ENCODE measurements at regions not wholly inside any gene's neighbourhood (a gene's known extent, or its start where the extent isn't known, plus 50 kb on each side); places are given as distances from the start of the nearest gene placed in this dataset.

DNA sequence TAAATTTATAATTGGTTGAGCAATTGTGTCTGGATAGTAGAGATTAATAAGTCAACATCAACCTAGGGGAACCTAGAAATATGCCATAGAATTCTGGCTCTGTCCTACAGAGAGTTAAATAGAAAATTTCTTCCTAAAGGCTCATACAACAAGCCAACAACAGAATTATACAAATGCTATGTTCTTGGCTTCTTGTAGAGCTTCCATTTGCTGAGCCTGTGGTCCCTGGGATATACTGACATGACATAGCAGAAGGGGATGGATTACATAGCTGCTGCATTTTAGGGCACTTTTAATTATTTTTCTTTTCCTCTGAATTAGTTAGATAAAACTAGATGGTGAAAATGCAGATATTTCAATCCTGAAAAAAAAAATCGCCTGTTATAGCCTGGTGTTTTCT, 95.5 kb upstream of the ST6GAL2 start:
- no peak for DNase-seq

DNA sequence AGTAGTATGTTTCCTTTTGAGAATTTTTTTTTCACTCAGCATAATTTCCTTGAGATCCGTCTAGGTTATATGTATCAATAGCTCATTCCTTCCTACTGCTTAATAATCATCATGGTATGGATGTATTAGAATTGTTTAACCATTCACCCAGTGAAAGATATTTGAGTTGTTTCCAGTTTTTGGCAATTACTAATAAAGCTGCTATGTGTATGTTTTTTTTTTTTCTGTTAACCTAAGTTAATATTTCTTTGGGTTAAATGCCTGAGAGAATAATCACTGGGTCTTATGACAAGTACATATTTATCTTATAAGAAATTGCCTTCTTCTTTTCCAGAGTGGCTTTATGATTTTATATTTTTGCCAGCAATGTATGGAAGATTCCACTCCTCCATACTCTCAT, 96.4 kb upstream of the ST6GAL2 start:
- DNase-seq: no peak

DNA sequence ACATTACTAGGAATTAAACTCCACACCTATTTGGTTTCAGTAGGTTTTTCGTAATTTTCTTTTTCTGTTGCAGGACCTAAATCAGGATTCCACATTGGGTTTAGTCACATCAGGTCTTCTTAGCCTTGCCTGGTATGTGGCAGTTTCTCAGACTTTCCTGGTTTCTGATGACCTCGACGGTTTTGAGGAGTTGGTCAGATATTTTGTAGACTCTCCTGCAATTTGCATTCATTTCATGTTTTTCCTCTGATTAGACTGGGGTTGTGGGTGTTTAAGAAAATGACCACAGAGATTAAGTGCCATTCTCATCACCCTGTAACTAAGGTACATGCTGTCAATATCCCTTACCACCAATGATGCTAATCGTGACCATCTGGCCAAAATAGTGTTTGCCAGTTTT, 97.3 kb upstream of the ST6GAL2 start:
- DNase-seq: no peak

DNA sequence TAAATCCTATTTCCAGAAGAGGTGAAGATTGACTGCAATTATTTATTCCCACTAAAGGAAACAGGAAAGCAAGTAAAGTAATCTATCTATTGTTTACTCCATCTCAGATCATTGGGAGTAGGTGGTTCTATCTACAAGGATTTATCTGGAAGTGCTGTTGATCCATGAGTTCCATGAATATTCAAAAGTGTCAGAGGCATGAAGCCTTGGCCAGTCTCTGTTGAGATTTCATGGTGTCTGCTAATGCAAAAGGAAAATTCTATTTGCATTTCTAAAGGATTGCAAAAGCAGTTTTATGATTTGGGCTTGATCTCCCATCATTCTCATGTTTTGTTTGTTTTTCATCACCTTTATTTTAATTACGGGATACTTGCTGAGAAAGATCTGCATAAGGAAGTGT, 102.4 kb upstream of the ST6GAL2 start:
- no peak for DNase-seq

DNA sequence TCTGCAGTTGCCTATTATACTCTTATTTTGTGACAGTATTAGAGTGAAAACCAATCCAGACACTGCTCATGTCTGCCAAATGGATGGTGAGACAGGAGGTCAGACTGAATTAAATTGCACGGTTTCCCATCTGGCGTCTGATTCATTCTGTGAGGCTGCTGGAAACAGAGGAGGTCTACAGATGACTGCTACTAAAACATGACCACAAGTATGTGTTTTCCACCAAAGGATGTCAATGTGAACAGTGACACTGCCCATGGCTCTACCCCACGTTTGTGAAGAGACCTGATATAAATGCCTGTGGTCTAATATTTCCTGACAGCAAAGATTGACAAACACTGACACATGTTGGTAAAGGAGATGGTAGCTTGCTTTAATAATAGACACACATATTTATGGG, 104.3 kb upstream of the ST6GAL2 start:
- no peak for DNase-seq

DNA sequence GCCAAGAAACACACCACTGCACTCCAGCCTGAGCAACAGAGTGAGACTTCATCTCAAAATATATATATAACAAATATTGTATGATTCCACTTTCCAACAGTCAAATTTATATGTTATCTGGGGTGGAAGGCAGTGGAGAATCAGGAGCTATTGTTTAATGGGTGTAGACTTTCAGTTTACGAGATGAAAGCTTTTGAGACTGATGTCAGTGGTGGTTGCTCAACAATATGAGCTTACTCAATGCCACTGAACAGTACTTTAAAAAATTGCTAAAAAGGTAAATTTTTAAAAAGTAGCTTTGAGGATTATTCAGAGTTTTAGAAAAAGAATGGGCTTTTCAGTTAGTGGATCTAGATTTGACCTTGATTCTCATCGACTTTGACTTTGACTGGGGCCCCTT, 105.9 kb upstream of the ST6GAL2 start:
- DNase-seq: no peak

DNA sequence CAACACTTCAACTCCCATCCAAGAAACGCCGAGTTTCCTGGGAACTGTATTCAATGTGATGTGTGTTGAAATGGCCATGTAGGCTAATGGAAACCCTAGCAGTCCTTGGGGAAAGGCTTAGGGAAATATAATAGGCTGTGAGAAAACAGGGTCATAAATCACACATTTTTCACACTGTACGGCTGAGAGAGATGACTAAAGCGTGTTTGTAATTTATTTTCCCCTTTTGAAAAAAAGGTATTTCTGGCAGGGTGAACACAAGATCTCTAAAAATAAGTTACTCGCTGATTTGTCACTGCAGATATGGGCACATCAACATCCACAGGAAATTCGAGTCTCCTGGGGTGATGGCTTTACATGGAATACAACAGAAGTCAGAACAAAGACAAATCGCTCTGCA, 109.6 kb upstream of the ST6GAL2 start:
- no peak for DNase-seq

DNA sequence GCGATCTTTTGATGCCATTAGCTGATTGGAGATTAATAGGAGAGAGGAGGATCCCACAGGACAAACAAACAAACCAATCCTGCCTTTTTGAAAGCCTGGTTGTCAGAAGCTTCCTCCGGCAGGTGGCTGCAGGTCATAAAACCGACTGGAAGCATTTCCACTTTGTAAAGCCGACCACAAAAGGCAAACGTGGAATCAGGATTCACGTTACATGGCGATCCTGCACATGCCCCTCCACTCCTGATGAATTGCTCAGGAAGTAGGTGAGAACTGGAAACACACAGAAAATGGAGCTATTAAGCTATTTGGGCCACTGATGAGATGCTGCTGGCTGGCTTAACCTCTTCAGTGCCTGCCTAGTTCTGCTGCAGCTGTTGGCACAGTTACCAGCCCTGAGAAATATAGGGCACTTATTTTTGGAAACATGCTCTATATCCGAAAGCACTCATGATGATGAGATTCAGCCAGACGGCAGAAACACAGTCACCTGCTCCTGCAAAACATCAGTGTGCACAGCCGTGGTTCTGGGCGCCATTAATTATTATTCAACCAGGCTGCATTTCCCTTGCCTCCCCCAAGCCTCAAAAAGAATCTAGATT, 110.3 kb upstream of the ST6GAL2 start:
- DNase-seq: peak; percentile 3

DNA sequence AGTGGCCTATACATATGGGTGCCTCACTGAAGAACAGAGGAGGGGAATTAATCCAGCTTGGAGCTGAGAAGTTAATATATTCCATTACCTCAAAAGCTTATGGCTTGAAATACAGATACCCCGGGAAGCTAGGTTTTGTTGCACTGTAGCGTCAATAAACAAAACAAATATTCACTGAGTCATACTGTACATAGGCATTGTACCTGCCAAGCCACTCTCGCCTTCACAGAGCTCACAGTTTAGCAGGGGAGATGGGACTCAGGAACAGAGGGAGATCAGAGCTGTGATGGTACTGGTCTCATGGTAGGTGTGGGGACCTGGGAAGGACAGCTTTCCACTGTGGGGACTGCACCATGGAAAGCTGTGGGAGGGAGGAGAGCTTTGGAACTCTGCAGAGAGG, 111.2 kb upstream of the ST6GAL2 start:
- no peak for DNase-seq

DNA sequence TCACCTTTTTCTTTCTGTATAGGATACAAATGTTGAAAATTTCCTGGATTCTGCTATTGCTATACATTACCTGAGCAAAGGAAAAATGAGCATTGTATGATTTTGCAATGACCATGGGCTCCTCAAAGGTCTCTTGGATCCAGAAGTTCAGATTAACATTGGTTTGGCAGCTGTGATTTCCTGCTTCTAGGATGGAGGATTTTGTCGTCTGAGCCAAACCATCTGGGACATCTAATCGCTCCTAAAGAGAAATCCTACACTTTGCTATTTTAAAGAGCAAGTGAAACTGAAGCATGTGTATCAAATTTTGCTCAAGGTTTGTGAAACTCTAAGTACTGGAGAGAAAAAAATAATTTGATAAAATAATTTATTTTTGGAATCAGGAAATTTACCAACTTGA, 115.1 kb upstream of the ST6GAL2 start:
- no peak for DNase-seq

DNA sequence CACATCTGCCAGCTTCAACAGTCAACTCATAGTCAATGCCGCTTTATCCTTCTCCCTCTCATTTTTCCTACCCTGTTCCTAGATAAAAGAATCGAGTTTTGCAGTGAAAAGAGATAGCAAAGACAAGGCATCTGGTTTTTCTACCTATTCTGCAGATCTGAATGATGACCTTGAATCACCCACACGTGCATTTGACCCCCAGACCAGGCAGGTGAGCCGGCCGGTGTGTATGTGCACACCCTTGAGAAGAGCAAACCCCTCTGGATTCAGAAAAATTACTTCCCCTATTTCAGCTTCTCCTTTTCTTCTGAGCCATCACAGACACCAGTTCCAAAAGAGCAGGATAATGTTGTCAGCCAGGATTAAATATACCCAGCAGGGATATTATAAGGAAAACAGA, 115.6 kb upstream of the ST6GAL2 start:
- no peak for DNase-seq

DNA sequence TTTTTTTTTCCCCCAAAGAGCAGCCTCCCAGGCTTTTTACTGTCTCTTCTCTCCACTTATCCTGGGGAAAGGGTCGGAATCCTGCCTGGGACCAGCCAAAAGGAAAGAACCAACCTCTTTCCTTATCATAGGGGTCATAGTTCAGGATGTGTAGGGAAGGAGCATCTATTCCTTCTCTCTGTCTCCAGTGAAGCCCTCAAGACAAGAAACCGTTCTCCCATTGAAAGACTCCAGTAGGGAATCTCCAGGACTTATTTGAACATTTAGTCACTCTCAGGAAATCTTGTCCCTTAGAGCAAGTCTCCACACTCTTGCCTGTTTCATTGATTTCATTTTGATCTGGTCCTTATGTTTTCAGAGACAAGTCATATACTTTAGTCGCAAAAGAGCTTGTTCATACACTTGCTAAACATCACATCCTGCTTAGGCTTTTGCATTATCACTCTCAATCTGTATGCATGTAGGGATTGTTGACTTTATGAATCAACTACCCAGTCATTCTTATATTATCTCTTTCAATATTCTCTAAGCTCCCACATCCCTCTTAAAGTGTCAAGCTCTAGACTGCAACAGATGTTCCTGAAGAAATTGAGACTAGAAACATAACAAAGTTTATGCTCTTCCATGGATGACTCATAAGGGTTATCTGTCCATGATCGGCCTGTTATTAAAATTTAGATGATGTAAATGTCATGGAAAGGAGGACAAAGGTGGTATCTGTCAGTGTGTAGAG, 116.2 kb upstream of the ST6GAL2 start:
- no peak for DNase-seq

DNA sequence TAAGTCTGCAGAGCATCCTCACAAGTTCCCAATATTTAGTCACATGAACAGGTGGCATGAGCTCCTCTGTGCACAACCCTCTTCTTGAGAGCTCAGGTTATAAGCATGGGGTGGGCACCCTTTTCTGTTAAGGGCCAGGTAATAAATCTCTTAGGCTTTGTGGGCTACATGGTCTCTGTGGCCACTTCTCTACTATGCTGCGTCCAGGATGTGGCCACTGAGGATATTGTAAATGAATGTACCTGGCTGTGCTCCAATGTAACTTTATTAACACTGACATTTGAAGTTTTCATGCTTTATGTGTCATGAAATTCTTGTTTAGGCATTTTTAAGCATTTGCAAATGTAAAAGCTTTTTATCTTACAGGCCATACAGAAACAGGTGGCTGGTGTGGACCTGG, 116.8 kb upstream of the ST6GAL2 start:
- DNase-seq: no peak

DNA sequence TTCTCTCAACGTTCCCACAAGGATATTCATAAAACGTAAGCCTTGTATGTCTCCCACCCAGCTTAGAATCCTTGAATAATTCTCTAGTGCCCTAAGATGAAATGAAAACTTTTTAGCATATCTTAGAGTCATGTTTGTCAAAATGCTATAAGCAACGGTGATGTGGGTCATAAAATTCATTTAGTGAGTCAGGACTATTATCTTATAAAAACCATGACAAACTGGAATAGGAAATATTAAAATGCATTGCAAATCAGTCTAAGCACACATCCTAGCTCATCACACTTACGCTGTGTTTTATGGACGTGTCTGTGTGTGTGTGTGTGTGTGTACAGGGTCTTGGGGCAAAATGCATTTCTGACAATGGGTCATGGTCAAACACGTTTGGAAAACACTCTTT, 119.9 kb upstream of the ST6GAL2 start:
- no peak for DNase-seq

DNA sequence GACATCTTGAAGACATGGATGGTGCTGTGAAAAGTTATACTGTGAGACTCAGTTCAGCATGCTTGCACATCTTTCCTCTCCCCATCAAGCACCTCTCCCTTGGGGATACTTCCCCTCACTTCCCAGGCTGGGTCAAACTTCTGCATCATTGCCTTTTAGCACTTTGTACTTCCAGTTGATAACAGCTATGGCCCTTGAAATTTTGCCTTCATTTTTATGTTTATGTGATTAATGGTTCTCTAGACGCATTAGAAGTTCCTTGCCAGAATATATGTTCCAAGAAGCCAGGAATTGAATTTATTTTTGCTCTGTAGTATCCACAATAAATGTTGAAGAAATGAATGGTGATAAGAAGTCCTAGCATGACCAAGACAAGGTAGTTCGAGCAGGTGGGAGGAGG, 120.9 kb upstream of the ST6GAL2 start:
- DNase-seq: no peak

DNA sequence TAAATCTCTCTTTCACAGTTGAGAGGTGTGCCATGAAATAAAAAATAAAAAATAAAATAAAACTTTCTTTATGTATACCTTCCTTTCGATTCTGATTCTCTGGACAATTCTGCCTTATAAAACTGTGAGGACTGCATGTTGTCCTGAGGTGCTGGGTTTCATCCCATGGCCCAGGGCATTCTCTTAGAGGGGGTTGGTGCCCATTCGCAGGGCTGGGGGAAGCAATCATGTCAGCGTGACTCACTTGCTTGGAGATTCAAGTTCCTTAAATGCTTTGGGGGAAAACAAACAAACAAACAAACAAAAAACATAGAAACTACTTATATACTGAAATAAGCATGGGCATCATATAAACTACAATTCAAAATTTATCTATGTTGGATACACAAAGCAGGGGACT, 122.0 kb upstream of the ST6GAL2 start:
- DNase-seq: no peak

DNA sequence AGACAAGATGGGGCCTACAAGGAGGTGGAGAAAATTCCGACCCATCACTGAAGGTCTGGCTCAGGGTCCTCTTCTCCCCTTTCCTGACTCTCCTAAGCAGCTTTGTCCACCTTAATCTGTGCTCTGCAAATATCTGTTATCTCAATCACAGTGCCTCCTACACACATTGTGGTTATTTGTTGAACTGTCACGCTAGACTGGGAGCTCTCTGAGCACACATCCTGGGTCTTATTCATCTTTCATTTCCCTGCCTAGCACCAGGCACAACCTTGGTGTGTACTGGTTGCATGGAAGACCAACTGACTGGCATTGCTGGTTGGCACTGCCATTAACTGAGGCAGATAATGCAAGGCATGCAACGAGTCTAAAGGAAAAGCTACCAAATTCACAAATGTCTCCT, 122.9 kb upstream of the ST6GAL2 start:
- DNase-seq: no peak

DNA sequence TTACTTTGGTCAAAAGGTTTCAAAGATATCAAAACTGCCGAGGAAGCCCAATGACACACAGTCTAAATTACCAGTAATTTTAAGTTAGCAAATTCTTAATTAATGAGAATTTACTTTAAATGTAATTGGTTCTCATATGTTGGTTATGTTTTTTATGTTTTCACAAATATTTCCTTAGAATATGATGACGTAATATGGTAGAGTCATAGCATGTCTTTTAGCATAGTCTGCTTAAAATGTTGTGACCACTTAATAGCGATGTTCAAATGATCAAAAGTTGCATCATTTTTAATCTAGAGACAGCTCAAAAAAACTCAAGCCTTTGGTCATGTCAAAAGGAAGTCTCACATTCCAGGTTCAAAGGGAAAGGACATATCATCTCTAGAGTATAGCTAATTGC, 123.3 kb upstream of the ST6GAL2 start:
- DNase-seq: no peak

DNA sequence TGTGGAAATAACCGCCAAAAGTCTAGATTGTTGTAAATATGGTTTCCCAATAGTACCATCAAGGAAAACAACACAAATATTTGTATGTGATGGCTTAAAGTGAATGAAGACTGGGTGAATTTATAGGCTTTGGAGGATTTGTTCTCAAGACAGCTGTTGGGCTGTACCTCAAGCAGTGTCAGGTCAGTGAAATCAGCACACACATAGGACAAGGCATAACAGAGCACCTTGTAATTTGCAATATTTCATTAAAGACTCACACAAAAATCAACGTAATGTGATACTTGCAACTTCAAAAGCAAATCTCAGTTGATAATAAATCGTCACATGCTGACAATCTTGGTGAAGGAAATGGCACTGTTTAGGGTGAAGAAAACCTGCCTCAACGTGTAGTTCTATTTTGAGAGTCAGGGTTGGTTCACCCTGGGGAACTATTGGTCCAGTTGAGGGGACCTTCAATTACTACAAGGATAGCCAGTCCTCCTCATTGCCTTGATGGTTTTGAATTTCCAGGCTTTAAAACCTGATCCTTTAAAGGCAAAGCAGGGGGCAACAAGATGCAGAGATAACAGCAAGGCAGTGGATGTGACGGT, 126.8 kb upstream of the ST6GAL2 start:
- no peak for DNase-seq

DNA sequence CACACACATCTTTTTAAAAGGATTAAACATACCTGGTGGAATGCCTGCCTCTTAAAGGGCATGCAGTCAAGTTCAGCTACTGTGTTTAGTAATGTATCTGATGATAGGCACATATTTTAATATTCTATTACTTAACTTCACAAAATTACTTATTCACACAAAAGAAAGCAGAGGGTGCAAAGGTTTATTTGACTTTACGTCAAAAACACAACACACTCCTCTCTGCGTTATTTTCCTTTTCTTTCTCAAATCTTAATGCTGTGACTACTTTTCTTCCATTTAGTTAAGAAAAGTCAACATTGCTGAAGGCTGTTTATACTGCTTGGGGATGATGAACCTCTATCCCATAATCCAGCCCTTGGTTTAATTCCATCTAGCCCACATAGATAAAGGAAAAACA, 127.9 kb upstream of the ST6GAL2 start:
- DNase-seq: no peak

DNA sequence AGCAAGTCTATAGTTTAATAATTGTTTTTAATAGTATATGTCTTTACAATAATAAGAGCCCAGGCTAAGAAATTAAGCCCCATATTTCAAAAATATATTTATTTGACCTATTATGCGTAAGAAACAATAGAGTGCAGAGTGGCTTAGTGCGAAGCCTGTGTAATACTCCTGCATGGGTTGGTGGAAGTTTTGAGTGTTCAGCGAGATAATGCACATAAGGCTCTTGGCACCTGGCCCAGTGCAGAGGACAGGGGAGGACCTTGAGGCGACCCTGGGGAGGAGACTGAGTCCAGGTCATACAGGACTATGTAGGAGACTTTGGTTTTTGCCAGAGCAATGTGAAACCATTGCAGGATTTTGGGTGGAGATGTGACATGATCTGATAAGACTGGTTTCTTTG, 132.4 kb upstream of the ST6GAL2 start:
- no peak for DNase-seq

DNA sequence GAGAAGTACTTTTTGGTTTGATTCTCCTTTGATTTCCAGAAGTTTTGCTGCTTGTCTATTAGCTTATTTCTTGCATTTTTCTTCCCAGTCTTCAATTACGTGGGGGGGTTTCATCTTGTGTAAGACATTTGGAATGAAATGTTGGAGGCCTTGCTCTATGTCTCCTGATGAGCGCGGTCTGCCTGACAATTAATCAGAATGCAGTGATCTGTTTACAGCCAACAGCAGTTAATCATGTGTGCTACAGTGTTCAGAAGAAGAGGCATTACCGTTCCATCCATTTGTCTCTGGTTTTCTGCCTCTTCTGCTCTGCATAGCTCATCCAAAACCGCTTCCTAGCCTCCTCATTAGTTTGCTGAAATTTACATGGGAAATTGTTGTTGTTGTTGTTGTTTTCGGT, 134.4 kb upstream of the ST6GAL2 start:
- DNase-seq: no peak

DNA sequence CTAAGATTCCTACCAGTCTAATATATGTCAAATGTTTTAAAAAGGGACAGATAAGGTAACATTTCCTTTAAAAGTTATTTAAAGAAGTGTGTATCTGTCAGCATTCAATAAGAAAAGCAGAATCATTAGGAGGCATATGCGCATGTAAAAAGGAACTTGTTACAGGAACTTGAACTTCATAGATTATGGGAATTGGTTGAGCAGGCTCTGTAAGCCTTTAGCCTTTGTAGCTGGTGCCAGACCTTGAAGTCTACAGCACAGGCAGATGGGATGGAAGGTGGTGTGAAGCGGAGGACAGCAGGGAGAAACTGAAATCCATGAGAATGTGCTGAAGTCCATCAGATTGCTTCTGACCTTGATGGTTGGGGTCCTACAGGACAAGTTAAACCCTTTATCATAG, 138.3 kb upstream of the ST6GAL2 start:
- DNase-seq: no peak

DNA sequence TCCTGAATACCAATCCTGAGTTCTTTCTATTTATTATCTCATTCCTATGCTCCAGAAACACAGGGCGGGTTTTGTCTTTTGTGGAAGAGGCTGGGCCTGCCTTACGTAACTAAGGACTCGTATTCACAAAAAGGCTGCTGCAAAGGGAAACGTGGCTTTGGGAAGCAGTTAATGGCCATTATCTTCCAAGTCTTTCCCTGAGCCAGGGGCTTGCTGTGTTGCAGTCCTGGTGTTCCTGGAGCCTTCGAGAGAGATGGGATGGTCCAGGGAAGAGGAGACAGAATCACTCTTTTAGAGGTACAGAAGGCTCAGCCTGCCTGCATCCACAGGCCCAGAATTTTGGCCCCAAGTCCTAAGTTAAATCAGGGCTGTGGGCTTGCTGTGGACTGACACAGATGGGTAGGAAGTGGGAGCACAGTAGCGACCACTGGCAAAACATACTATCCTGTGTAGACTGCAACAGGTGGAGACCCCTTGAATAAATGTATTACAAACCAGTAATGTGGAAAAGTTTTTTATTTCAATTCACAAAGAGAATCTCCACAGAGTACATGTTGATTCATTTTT, 139.4 kb upstream of the ST6GAL2 start:
- DNase-seq: no peak

Measured in NCI-H774 (cell line).